Activated CD8-positive, alpha-beta memory T cell treated with anti-CD3 and anti-CD28 coated beads, Interleukin-2, amount 50 U/mL, for 48 hours (primary cell): ENCODE measurements at regions not wholly inside any gene's neighbourhood (a gene's known extent, or its start where the extent isn't known, plus 50 kb on each side); places are given as distances from the start of the nearest gene placed in this dataset.
A peak's percentile ranks its signal among the peaks of the same experiment; 100 is the strongest.
"Not testable (repeated sequence)": the region's sequence is repeated elsewhere in the genome, so short reads cannot be mapped to it uniquely, and the experiment has no call there.

Experiments used
- DNase-seq: peaks from one replicate; pipeline ENCODE4 v3.0.0-alpha.2; 2020

DNA sequence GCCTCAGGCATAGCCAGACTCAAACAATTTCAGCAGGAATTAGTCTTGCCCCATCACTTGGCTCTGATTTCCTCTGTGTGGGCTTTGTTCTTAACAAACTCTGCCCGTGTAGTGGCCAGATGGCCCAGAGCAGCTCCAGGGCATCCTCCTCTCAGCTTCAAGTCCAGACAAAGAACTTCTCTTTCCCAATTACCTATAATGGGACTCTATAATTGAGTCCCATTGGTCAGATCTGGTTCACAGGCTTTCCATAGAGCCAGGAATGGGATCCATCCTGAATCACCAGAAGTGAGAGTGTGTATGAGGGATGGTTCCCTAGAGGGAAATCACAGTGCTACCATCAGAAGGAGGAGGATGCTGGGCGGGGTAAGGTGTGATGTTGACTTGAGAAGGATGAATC lies 515.8 kb downstream of the KIF4B start:
- DNase-seq, result no peak

DNA sequence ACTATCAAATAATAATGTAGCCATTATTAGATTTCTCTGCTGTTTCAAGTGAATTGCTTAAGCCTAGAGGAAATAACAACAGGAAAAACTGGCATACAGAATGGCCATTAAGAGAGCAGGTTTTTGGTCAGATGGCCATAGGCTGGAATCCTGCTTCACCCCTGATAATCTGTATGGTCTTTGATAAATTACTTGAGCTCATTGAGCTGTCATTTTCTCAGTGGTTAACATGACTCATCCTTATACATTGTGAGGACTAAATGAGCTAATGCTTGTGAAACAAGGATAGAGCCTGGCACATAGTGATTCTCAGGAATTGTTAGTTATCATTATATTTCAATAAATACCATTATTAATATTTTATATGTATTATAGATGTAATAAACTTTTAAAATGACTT lies 516.5 kb downstream of the KIF4B start:
- DNase-seq, result no peak

DNA sequence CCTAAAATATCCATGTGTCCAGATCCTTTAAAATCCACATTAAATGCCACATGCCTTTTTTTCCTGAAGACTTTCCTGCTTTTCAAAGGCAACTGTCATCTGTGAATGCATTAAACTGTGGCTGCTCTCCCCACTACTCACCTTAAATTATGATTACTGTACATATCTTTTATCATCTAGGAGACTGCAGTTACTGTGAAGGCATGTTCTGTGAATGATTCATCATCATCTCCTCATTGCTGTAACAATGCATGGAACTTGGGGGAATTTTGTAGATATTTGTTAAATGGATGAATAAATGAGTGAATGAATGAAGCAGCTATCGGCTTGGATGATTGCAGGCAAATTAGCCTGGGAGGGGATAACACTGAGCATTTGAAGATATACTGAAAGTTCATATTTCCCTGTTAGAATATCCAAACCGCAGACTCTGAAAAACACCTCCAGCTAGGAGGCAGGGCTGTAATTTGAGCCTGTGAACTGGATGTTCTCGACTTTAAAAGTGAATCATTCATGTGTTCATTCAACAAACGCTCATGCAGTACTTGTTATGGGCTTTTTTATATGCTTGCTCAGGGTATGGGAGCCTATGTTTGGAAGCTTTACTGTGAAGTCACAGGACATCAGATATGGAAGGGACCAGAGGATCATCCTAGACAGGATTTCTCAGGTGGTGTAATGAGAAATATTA lies 519.2 kb downstream of the KIF4B start:
- DNase-seq, result no peak

DNA sequence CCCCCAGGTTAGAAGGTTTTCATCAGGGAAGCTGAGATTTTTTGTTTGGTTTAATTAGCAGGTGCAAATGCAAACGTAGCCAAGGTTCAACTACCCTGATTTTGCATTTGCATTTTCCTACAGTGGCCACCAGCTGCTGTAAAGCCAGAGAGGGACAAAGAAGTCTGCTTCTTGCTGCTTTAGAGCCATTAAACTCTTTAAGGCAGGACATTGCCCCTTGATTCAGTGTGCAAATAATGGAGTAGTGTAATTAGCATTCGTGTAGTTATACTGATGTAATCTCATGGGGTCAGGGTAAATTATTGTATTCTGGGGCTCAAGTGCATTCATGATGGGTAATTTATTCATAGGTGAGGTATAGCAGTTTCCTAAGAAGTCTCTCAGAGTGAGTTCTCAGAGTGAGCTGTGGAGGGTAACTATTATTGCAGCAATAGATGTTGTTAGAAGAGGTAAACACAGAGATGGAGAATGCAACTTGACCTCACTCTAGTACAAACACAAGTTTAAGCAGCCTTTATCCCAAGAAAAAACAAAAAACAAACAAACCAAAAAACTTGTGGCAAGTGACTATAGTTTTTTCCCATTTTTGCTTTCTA lies 526.5 kb downstream of the KIF4B start:
- DNase-seq, result no peak

DNA sequence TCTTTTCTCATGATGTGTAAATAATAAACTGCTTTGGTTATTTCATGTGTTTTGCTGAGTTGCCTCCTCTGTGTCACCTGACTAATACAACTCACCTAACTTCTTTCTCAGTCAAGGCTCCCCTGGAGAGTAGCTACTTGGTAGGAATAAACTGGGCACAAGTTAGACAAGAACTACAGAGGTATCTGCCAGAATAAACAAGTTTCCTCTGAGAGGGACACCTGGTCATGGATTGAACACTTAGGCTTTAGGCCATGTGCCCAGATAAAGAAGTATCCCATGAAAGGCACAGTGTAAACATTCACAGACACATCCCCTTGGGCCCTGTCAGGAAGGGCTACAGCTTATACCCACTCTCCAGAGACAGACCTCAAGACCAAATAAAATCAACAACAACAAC lies 532.5 kb downstream of the KIF4B start:
- no peak for DNase-seq

DNA sequence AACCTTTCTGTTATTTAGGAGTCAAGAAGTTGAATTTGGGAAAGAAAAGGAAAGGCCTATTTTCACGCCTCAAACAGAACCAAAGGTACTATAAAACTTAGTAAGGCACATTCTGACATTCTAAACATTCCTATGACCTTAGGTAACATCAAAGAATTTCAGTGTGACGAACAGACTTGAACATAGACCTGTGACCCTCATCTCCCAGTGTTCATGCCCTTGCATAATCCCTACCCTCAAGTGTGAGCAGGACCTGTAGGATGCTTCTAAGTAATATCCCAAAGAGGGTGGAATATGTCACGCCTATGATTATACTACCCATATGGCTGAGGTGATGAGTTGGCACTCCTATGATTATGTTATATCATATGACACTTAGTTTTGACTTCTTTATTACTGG lies 540.9 kb downstream of the KIF4B start:
- no peak for DNase-seq

DNA sequence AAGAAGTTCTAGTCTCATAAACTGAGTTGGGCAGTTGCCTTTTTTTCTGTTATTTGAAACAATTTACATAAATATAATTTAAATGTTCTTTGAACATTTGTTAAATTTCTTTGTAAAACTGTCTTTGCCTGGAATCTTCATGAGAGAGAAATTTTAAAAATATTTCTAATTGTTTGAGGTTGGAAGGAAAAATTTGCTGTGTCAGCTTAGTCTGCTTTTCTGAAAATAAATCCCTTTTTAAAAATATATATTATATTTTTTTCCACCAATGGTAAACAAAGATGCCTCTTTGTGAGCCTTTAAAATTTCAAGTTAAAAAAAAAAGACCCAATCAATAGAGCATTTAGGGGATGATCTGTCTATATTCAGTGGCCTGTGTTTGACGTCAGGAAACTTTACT lies 542.7 kb downstream of the KIF4B start:
- no peak for DNase-seq

DNA sequence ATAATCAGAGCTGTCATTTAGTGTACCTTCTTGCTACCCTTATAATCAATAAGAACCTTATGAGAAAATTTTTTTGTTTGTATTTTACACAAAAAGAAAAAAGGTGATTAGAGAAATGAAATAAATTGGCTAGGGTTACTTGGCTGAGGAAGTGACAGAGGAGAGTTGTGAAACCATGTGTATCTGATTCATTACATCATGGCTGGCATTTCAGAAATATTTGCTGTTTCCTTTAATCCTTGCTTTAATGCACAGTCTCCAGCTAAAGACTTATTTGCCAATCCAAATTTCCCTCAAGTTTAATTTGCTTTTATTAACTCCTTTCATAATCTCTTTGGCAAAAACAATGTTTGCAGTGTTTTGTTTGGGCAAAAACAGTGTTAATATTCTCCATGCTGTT lies 543.1 kb downstream of the KIF4B start:
- no peak for DNase-seq

DNA sequence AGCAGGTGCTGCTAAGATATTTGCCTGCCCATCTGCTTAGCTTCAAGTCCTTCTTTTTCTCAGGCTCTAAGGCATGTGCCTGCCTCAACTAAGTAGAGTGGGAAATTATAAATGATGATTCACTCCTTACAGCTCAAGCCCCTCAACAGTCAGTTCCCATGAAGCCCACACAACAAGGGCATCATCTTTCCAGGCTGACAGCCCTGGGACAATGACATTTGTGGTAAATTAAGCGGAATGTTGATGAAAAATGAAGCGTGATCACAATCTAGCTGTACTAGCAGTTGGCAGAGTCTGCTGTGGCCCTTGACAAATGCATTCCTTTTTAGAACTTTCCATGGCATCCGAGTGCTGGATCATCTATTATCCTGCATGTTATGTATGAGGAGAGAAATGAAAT lies 548.6 kb downstream of the KIF4B start:
- no peak for DNase-seq

DNA sequence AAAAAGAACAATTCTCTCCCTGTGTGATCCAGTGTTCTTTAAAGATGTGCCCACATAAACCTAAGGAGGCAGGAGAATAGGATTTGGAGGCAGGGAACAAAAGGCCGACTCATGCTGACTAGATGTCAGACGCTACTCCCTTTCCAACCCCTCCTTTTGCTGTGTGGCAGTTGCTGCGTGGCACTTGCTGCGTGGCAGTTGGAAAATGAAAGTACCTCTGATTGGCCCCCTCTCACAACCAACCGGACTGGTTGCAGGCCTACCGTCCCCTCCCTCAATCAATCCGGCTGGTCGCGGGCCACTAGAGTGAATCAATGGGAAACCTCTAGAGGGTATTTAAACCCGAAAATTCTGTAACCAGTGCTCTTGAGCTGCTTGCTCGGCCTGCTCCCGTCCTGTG lies 551.0 kb downstream of the KIF4B start:
- DNase-seq, result no peak

DNA sequence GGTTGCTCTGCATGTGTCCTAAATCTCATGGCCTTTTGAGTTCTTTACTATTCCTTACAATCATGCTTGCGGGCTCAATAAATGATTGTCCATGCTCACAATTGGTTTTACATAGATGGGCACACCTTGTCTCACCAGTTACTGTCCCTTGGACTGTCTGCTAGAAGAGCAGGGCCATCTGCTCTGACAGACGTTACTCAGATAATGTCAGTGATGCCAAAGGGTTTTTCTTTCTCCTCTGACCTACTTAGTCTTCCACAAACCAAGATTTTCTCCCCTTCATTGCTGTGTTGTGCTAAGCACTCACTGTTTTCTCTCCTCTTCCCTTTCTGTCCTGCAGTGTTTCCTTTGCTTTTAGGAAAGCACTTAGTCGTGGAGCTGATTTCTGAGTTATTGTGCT lies 562.3 kb downstream of the KIF4B start:
- DNase-seq, result no peak

DNA sequence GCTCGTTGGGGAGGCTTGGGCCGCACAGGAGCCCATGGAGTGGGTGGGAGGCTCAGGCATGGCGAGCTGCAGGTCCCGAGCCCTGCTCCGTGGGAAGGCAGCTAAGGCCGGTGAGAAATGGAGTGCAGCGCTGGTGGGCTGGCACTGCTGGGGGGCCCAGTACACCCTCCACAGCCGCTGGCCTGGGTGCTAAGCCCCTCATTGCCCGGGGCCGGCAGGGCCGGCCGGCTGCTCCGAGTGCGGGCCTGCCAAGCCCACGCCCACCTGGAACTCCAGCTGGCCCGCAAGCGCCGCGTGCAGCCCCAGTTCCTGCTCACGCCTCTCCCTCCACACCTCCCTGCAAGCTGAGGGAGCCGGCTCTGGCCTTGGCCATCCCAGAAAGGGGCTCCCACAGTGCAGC lies 573.3 kb downstream of the KIF4B start:
- DNase-seq, result not testable (repeated sequence)

DNA sequence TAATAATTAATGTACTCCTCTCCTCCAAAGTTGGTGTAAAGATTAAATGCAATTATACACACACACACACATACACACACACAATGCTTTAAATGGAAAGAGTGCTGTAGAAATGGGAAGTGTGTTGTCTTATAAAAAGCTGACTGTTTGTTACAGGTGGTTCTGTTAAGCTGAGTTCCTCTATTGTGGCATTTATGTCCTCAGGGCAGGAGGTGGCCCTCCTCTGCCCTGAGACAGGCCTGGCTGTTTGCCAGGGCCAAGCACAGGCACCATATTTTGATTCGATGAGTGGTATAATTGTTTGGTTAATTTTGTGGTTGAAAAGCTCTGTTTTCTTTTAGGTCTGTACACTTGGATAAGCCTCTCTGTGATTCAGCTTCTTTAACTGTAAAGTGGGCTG lies 573.9 kb downstream of the KIF4B start:
- DNase-seq, result no peak

DNA sequence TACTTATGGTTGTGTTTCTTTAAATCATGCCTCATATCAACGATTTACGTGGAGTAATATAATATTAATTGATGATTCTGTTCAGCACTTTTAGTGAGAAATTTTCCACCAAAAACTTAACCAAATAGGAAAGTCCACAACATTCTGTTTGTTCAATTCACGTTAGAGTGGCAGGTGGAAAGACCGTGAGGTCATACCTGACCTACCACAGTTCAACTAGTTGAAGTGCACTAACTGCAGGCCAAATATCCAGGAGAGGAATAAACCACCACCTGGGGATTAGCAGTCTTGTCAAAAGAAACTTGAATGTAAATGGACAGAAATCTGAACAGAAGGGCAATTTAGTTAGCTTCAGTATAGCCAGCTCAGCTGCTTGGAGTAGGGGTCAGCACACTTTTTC lies 577.7 kb downstream of the KIF4B start:
- no peak for DNase-seq

DNA sequence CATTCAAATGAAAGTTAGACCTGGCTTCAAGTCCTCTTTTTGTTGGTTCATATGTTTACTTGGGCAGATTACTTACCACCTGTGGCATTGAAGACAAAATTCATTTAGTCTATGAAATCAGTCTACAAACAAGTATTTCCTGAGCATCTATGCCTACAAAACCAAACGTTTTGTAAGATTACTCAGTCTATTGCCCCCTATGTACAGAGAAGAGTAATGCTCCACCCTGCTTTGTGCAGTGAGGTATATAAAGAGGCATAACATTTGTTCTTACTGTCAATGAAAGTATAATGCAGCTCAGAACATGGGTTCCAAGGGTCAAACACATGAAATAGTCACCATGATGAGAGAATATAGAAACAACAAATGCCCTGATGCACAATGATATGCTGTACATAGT lies 580.7 kb downstream of the KIF4B start:
- no peak for DNase-seq

DNA sequence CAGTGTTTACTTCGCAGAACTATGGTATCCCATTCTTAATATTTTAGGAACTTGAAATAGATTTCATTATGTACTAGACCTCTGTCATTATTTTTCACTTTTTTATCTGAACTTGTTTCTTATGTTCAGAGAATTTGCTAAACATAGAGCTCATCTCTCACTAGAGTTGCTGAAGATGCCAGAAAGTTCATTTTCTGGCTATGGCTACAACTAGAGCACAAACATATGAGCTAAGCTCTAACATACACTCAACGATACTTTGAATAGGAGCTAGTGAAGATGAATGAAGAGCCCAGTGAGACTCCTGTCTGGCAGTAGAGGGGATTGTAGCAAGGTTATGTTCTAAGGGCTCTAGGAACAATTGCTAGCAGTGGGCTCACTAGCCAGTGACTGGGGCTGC lies 582.2 kb downstream of the KIF4B start:
- DNase-seq, result no peak

DNA sequence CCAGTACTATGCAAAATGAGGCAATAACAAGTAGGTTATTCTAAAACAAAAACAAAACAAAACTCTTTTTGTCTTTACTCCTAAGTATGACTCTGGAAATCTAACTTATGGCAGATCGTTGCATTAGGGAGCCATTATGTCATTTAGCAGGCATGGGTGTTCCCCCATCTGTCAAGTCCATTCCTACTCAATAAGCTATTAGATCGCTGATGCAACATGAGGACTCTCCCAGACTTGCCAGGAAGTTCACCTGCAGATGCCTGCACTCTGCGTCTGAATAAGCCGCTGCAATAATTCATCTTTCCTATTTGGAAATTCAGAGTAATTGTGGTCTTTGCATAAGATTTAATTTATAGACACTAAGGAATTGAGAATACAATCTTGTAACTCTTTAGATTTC lies 585.0 kb downstream of the KIF4B start:
- DNase-seq, result no peak

DNA sequence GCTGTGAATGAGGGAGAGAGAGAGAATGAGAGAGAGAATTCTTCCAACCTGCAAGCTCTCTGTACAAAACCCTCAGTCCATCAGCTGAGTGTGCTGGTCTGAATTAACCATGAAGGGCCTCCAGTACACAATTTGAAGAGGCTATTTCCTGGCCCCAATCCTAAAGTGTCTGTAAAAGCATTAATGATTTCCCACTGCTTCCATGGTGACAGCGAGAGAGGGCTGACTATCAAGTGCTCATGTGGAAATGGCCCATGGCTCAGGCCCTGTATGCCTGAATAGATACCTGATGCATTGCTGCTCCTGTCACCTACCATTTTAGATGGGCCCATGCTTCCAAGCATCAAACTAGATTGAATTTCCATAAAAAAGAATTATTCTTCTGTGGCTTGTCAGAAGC lies 592.4 kb downstream of the KIF4B start:
- no peak for DNase-seq

DNA sequence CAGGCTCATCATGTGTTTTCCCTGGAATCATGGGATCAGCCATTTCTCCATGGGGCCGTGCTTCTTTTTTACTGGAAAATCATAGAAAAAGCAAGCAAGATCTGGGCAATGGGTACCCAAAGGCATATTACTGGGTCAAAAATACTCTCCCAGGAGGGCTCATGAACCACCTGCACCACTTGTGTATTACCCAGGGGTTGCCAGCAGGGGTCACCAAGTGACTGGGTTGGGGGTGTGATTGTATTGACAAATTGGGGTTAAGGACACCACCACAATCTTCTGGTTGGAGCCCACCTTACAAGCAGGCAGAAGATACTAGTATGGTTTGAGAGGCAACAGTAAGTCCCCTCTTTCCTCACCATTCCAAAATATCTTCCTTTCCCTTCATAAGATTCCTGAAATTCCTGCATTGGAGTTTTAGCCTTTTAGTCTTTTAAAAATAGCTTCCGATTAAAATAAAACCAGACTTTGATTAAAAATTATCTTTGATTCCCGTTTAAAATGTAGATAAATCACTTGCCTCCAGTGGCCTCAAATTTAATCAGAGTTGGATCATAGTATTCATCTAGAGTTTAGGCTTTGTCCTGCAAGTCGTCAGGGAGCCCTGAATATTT lies 603.3 kb downstream of the KIF4B start:
- DNase-seq, result peak; percentile 73

DNA sequence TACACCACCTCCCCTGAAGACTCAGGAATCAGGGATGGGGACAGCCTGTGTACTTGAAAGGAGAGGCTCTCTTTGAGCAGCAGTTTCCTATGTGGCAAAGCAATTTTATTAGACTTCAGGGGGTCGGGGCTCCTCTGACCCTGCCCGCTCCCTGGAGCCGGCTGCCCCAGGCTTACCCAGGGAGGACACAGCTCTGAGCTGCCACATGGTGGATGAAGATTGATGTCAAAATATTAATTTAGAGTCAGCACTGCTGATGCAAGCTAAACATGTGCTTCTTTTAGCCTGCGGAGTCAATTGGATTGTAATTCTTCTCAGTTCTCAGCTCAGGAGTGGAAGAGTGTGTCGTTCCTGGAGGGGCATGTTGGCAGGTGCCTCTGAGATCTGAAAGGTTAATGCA lies 606.1 kb downstream of the KIF4B start:
- DNase-seq, result no peak

DNA sequence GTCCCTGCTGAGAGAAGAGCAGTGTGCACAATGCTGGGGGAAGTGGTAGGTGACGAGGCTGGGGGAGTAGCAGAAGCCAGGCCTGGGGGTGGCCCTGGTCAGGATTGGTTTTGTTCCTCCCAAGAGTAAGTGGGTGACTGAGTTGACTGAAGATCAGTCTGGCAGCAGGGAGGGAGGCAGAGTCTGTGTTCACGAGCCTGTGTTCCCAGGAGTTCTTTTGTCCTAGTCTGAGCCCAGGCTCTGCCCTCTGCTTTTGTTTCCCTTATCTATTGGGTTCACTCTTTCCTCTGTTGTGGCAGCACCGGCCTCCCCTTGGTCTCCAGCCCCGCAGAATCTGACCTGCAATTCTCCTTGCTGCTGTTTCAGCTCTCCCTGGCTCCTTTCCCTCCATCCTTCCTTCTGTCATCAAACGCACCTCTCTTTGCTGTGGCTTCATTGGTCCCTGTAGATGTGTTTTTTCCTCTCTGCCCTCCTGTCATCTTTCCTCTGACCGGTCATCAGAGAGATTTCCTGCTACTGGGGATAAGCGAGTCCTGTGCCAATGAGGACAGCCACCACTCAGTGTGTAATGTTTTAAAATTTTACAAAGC lies 607.4 kb downstream of the KIF4B start:
- DNase-seq, result no peak

DNA sequence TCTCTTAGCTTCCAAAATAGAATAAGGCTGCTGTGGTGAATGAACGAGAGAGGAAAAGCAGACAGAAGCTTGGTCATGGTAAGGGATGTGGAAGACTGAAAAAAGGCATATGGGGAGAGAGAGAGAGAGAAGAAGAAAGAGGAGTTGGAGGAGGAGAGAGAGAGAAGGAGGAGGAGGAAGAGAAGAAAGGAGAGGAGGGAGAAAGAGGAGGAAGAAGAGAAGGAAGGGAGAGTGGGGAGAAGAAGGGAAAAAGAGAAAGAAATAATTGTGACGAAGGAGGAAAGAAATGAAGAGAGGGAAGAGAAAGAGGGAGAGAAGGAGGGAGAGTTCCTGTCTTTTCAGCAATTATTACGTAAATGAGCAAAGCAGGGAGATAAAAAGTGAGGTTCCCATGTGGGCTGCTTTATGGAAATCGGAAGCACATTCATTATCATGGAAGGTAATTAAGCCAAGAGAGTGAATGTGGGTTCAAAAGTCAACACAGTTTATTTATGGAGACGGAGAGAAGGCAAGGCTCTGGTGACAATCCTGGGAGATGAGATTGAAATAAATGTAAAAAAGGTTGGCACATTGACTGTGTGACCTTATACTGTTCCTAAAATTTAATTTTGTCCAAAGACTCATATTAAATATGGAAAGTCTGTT lies 611.2 kb downstream of the KIF4B start:
- no peak for DNase-seq

DNA sequence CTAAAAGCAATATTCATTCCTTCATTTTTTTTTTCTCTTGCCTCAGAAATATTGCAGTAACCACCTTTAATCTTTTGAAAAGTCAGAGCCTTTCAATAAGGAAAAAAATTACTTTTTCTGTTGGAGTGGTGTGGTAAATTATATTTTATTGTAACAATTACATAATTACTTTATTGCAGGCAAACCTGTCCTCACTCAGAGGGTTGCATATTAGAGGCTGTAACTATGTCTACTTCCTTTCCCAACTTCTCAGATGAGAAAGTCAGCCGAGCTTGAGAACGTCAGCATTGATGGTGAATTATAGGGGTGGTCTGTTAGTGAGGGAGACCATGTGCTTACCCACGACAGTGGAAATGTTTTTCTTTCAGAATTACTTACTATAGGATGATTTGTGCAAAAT lies 611.8 kb downstream of the KIF4B start:
- DNase-seq, result no peak
